Left renal pelvis (tissue), 4 donors: ENCODE measurements at regions not wholly inside any gene's neighbourhood (a gene's known extent, or its start where the extent isn't known, plus 50 kb on each side); places are given as distances from the start of the nearest gene placed in this dataset.
"Not testable (repeated sequence)": the region's sequence is repeated elsewhere in the genome, so short reads cannot be mapped to it uniquely, and the experiment has no call there.

Source experiments
- DNase-seq, 4 donors: peaks; one replicate each; pipeline ENCODE4 v3.0.0-alpha.2; 2013; ENCODE audit warnings: low read depth in 4 of 4, low spot score in 3 of 4

- DNase-seq: not testable (repeated sequence)
Observed at GRCh38 chr15:24300804-24301368, 374.7 kb upstream of the NPAP1 start.

- DNase-seq: not testable (repeated sequence)
Observed at GRCh38 chr15:24301999-24302398, 373.6 kb upstream of the NPAP1 start.

DNA sequence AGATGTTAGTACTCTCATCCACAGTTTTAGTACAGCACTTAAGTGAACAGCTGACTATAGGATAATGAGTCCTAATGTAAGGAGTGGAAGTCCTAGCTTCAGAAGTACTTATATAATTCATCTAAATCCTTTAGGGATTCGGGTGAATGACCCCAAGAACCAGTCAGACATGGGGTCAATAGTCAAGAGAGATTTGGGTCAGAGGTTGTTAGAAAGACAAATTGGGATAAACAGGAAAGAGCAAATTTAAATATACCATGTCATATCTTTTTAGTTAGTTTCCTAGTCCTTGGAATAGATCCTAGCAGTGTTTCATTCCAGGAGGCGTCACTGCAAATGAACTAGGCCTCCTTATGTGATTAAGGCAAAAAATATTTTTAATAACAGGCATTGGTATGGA lies 370.8 kb upstream of the NPAP1 start:
- DNase-seq: not testable (repeated sequence)

DNA sequence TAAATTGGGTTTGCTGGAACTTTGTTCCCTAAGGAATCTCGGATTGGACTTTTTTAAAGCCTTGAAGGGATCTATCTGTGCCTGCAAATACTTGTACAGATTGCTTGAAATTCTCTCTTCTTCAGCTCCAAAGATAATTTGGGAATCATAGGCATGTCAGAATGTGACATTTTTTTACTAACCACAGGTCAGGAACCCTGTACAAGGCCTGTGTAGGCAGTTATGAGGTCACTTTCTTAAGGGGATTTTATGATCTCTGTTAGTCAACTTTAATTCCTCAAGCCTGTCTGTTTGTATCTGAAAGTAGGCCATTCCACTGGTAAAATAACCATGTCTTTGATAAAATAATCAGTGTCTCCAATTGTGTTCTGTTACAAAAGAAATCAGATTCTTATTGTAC lies 369.9 kb upstream of the NPAP1 start:
- not testable (repeated sequence) for DNase-seq

- not testable (repeated sequence) for DNase-seq
Observed at GRCh38 chr15:24309700-24310099, 365.9 kb upstream of the NPAP1 start.

GRCh38 chr15:24311692-24312091 lies 363.9 kb upstream of the NPAP1 start:
- not testable (repeated sequence) for DNase-seq

DNA sequence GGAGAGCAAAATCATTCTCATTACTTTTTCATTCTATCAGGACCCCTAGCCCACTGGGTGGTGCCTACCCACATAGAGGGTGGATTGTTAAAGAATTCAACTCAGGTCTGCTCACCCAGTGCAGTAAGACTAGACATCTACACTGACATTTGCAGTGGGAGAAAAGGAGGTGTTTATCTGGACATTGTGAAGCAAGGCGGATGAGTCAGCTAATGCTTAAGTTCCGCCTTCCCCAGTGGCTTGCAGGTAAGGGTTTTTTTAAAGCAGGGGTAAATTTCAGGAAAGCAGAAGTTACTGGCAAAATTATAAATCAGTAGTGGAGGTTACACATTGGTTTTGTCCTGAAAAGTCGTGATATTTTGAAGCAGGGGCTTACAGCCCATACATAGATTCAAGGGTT lies 359.2 kb upstream of the NPAP1 start:
- not testable (repeated sequence) for DNase-seq

DNA sequence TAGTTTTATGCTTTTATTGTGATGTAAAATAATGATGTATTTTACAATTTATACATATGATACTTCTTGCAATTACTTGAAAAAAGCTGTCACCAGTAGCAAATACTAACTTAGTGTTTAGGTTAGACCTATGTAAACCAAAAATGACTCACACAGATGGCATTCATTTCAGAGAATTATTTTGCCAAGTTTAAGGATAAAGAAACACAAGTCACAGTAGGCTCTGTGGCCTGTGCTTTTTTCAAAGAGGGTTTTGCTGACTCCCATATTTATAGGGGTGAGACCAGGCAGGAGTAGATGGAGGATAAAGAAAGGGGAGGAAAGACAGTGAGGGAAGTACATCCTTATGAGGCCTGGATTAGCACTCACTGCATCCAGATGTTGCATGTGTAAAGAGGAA lies 356.6 kb upstream of the NPAP1 start:
- DNase-seq: no peak

DNA sequence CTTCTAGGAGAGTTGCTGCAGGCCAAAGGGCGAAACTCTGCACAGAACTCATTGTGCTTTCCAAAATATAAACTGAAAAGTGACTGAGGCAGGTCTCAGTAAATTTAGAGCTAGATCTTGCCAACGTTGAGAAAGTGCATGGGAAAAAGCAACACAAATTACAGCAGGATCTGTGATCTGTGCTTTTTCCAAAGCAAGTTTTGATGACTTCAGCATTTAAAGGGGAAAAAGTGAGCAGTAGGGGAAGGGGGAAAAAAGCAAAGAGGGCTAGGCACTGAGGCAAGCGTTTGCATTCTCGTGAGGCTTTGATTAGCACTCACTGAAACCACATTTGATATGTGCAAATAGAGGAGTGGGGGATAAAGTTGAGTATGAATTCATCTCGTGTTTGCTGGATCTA lies 351.5 kb upstream of the NPAP1 start:
- DNase-seq: not testable (repeated sequence)

GRCh38 chr15:24326513-24326912 lies 349.1 kb upstream of the NPAP1 start:
- DNase-seq: peak in 2 of 4 donors; percentile 1 to 2

DNA sequence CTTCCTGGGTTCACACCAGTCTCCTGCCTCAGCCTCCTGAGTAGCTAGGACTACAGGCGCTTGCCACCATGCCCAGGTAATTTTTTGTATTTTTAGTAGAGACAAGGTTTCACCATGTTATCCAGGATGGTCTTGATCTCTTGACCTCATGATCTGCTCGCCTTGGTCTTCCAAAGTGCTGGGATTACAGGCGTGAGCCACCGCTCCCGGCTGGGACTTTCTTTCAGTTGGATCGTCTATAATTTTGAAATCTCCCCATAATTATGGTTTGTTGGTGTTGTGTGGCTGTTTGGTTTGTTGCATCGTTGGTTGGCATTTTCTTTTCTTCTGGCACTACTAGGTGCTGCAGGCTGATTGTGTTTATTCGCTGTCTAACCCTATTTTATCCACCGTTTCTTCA lies 343.6 kb upstream of the NPAP1 start:
- not testable (repeated sequence) for DNase-seq

DNA sequence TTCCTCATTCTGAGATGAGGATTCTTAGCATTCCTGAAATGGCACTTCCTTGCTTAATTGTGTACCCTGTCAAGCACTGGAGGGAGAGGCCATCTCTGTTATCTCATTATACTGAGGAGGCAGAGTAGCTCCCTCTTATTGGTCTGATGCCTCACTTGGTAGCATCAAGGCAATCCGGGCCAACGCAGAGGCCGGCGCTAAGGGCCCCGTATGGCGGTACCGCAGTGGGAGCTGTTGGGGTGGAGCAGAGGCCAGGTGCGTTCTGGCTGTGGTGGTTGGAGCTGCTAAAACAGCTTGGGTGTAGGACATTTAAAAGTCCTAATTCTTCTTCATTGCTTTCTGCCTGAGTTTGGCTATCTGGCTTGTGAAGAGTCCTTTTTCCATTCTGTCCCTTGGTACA lies 333.7 kb upstream of the NPAP1 start:
- DNase-seq: not testable (repeated sequence)

DNA sequence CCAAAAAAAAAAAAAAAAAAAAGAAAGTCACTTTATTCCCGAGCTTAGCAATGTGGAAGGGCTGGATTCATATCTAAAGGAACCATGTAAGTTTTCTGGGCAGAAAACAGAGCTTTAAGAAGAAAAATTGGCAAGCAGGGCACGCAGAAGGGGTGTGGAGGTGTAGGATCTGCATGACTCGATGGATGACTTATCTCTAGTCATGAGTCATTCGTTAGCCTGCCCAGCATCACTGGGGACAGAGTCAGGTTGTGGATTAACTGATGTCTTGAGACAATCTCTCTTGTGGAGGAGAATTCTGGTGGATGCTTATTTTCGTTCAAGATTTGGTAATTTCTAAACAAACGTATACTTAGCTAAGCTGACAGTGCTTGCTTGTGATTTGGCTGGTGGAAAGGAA lies 322.8 kb upstream of the NPAP1 start:
- DNase-seq: not testable (repeated sequence)

DNA sequence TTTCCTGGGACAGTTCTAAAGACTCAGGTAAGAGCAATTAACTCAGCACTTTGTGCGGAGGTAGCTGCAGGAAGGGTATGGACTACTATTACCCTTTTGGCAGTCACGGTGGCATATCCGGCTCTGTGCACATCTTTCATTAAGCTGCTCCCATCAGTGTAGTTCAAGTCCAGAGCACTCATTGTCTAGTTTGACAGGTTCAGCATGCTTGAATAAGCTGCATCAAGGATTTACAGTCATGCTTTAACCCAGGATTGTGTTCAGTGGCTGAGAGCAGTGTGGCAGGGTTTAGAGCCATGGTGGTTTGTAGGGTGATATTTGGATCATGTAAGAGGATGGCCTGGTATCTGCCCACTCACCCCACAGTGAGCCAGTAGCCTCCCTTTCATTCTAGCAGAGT lies 294.5 kb upstream of the NPAP1 start:
- DNase-seq: not testable (repeated sequence)

DNA sequence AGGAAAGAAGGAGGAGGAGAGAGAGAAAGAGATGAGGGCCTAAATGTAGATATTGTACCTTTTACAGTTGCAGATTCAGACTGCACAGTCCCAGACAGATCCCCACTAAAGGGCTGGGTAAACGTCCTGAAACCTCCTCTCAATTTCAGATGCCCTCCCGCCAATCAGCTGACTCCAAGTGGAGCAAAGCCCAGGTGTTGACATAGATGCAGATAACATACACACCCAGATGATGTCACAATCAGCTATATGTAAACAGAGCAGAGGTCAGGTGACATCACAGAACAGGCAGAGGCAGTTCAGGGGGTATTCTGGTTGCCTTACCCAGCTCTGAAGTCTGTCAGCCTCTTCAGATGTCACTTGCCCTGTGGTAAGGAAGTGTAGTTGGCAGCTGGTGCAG lies 290.3 kb upstream of the NPAP1 start:
- not testable (repeated sequence) for DNase-seq

GRCh38 chr15:24394303-24394702 lies 281.3 kb upstream of the NPAP1 start:
- no peak for DNase-seq

DNA sequence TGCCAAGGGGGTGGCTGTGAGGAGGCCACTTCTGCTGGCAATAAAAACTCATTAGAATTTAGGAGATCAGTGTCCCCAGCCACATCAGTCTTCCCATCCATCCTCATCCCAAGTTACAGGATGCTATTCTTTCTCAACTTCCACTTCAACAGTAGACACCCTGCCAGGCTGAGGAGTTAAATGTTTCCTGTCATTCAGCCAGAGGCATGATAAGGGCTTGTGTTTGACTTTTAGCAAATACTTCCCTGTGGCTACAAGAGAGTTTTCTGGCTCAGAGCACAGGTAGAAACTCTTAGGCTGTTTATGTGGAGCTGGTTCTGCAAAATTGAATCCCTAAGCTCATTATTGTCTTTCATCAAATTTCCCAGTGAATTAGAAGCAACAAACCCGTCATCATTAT lies 262.9 kb upstream of the NPAP1 start:
- not testable (repeated sequence) for DNase-seq

DNA sequence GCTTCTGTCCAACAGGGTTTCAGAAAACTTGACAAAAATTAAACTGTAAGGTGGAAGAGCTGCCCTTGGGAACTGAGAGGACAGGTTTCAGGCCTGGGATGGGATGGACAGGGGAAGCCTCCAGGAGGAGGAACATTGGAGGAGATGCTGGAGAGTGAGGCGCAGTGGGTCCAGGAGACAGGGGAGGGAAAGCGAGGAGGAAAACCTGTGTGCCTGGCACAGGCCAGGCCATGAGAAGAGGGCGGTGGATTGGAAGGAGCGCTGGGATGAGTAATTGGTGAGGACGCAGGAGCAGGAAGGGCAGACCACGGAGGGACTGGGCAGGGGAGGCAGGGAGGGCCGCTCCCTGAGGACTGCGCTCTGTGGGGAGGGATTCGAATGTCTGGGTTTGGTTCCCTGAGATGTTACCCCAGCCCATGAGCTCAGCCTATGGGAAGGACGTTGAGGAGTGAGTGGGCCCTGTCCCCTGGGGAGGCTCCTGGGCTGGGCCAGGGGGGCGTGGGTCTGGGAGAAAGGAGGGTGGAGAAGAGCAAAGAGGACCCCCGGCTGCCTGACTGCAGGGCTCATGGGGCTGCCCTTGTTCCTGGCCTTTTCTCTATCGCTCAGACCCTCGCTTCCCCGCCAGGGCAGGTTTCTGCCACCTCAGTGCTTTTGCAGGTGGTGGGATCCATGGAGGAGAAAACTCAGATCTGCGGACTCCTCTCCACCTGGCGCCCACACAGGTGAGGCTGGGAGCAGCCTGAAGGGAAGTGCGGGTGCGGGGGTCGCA lies 249.1 kb upstream of the NPAP1 start:
- not testable (repeated sequence) for DNase-seq

DNA sequence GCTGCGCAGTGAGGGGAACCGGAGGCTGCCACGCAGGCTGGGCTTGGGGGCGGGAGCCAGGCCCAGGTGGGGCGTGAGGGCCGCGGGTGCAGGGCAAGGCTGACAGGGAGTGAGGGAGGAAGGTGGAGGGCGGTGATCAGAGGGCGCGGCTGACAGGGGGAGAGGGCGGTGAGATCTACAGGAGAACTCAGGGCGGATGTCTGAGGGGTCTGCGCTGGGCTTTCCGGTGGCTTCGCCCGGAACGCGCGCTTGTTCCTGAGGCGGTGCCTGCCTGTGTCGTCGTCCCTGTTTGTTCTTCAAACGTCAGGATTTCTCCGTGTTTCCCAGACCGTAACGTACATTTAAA lies 248.5 kb upstream of the NPAP1 start:
- peak in 1 of 4 donors; percentile 3 for DNase-seq

GRCh38 chr15:24435075-24435820 lies 240.3 kb upstream of the NPAP1 start:
- not testable (repeated sequence) for DNase-seq

- DNase-seq: not testable (repeated sequence)
Observed at GRCh38 chr15:24437270-24437669, 238.3 kb upstream of the NPAP1 start.

DNA sequence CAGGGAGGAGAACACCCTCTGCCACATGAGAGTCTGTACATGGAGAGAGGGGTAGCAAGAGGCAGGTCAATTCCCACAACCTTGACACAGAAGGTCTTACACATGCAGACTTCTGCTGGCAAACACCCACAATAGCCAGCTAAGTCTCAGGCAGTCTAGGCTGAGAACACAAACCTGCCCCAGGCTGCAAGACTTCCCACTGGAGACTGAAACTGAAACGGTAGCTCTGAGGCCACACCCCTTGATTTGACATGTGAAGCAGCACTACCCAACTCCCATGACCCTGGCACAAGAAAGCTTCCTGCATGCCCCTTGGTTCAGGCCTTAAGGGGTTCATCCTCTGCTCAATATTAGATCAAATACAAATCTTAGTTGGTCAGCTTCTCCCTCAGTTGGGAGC lies 237.8 kb upstream of the NPAP1 start:
- DNase-seq: not testable (repeated sequence)
